Fibroblast of skin of left quadriceps (primary cell): ENCODE measurements at regions not wholly inside any gene's neighbourhood (a gene's known extent, or its start where the extent isn't known, plus 50 kb on each side); places are given as distances from the start of the nearest gene placed in this dataset.
"Not testable (repeated sequence)": the region's sequence is repeated elsewhere in the genome, so short reads cannot be mapped to it uniquely, and the experiment has no call there.

ENCODE experiments used
- DNase-seq, 2 experiments: peaks; one replicate each; pipeline ENCODE4 v3.0.0-alpha.2; 2013; ENCODE audit warnings: low read depth in 2 of 2

DNA sequence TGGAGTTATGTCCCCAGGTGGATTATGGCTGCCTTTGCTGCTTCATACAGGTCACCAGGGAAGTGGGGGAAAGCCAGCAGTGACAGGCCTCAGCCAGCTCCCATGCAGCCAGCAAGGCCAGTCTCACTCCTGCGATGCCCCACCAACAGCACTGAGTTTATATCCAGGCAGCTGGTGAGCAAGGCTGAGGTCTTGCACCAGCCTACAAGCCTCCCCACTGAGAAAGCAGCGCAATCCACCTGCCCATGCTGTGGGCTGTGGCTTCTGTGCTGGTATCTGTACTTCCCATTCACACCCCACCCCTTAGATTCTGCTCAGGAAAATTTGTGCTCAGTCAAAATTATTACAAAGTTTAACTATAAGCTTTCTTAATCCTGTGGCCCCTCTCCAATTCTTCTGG lies 153.5 kb downstream of the HHIP start:
- no peak for DNase-seq

DNA sequence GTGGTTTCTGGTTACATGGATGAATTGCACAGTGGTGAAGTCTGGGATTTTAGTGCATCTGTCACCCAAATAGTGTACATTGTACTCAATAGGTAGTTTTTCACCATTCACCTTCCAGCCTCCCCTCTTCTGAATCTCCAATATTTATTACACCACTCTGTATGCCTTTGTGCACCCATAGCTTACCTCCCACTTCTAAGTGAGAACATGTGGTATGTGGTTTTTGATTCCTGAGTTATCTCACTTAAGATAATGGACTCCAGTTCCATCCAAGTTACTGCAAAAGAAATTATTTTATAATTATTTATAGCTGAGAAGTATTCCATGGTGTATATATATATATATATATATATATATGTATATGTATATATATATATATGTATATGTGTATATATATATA lies 155.8 kb downstream of the HHIP start:
- no peak for DNase-seq

DNA sequence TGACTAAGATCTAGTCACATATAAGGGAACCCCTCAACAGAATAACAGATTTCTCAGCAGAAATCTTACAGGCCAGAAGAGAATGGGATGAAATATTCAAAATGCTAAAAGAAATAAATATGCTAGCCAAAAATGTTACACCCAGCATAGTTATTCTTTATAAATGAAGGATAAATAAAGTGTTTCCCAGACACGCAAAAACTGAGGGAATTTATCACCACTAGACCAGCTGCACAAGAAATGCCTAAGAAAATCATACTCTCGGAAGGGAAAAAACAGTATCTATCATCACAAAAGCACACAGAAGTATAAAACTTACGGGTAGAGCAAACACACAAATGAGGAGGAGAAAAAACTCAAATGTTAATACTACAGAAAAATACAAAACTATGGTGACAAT lies 162.1 kb downstream of the HHIP start:
- no peak for DNase-seq

DNA sequence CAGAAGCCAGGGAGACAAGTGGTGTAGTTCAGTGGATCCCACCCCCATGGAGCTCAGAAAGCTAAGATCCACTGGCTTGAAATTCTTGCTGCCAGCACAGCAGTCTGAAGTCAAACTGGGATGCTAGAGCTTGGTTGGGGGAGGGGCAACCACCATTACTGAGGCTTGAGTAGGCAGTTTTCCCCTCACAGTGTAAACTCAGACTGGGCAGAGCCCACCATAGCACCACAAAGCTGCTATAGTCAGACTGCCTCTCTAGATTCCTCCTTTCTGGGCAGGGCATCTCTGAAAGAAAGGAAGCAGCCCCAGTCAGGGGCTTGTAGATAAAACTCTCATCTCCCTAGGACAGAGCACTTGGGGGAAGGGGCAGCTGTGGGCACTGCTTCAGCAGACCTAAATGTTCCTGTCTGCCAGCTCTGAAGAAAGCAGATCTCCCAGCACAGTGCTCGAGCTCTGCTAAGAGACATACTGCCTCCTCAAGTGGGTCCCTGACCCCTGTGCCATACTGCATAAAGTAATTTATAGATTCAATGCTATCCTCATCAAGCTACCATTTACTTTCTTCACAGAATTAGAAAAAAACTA lies 163.2 kb downstream of the HHIP start:
- DNase-seq: no peak

DNA sequence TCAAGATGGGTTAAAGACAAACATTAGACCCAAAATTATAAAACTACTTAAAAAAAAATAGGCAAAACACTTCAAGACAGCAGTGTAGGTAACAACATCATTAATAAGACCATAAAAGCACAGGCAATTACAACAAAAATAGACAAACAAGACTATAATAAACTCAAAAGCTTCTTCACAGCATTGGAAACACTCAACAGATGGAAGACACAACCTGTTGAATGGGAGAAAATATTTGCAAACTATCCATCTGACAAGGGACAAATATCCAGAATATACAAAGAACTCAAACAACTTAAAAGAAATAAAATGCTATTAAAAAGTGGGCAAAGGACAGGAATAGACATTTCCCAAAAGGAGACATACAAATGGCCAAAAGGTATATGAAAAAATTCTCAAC lies 170.7 kb downstream of the HHIP start:
- DNase-seq: no peak

DNA sequence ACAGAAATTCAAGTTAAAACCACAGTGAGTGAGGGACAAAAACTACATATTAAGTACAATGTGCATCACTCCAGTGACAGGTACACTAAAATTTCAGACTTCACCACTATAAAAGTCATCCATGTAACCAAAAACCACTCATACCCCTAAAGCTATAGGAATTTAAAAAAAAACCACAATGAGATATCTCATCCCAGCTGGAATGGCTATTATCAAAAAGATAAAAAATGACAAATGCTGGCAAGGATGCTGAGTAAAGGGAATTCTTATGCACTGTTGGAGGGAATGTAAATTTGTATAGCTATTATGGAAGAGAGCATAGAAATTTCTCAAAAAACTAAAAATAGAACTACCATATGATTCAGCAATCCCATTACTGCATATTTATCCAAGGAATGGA lies 171.1 kb downstream of the HHIP start:
- DNase-seq: no peak

DNA sequence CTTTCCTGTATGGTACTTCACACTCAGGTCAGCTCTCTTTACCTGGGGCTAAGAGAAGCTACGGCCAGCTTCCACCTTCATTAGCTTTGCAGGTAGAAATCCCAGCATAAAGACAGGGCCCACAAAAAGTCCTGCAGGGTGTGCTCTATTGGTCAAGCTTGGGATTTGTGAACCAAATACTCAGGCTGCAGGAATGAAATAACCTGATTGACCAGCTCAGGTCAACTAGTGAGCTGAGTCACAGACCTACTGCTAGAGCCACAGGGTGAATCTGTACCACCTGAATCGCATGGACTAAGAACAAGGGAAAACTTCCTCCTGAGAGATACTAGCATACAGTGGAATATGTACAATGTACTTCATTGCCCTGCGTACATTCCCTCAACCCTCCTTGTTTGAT lies 172.2 kb downstream of the HHIP start:
- no peak for DNase-seq

DNA sequence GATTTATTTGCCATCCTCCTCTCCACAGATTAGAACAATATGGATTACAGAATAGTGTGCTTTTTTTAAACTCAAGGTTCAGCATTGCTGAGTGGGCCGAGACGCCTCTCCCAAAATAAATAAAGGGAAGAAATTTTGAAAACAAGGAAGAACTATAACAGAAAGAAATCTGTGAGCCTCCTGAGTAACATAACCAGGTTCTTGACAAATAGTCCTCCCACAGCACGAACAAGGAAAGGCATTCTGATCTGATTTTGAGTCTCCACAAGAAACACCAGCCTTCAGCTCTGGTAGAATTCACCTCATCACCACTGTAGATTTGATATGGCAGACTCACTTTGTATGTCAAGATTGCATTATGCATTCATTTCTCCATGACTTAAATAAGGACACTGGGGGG lies 173.6 kb downstream of the HHIP start:
- DNase-seq: no peak

DNA sequence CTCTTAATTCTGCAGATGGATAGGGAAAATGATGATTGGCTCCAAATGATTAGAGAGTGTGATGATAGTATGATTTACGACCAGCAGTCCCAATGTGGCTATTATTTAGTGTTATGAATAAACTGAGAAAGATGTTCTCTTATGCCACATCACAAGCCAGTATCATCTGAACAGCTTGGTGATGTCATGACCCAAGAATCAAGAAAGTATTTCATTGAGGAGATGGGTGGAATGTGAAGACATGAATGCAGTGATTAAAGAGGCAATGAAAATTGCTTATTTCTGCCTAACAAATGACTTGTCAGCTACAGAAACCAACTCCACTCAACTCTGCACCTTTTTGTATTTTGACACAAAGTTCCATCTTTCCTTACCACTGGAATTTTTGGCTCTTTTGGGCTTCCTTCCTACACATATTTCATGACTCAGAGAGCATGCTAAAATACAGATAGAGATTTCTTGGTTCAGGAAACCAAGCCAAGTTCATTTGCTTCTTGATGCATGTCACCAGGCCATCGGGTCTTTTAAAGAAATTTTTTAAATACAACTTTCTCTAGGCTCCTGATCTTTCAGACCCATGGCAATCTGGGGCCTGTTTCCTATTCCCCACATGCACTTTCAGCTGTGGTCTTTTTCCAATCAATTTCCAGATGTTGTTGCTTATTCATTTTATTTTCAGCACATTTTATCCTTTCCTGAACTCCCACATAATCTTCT lies 174.2 kb downstream of the HHIP start:
- peak; percentile 93 to 94 for DNase-seq

DNA sequence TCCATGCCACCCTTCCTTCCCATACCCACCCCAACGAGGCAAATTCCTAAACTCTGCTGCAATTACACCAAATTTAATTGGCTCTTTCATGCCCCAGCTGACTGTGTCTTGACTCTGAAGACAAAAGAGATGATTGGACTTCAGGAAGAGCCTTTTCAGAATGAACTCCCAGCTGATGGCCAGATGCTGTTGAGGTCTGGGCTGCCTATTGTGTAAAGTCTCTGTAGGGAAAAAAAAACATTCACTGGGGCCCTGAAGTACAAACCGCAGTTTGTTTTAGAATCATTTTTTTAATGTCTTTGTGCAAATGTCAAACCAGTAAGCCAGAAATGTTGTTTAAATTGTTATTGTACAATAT lies 174.8 kb downstream of the HHIP start:
- peak; percentile 72 to 78 for DNase-seq

DNA sequence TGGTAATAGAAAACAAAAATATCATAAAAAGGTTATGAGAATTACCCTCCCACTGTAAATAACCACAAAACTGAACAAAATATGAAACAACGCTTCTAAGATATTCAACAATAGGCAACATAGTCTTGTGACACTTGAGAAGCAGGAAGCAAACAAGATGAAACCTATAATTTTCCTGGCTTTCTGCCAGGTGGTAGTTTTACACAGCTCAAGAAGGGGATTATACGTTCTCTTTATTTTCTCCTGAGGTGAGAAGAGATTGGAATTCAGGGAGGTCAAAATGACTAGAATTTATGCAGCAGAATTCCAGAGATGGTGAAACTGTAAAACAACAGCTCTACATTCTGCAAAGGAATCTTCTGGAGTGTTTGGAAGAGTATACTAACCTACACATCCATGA lies 186.0 kb downstream of the HHIP start:
- no peak for DNase-seq

DNA sequence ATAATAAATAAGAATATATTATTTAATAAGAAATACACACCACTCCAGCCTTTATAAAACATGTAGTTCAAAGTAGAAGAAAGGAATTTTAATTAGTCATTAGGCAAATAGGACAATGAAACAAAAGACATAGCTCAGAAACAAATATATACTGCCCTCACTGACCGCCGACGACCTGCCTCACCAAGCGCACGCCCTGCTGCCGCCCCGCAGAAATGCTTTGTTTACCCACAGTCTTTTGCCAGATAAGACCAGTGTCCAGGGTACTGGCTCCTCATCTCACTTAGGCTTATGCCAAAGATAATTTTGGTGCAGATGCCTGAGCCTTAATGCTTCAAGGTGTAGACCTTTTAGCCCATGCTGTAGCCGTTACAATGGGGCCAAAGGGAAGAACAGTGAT lies 199.5 kb downstream of the HHIP start:
- DNase-seq: no peak

DNA sequence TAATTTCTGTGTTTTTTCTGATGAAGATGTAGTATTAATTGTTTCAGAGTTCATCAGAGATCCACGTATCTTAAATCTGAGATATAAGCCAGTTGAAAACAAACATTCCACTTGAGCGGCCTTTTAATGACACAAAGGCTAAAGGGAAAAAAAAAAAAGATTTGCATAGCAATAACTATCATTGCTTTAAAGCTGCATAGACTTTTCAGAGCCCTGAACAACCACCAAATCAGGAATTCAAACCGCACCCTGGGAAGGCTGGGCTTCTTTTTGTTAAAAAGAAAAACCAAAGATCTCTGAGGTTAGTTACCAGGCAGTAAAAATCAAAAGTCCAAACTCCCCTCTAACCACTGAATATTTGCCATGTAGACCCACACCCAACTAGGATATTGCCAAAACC lies 206.0 kb downstream of the HHIP start:
- no peak for DNase-seq

DNA sequence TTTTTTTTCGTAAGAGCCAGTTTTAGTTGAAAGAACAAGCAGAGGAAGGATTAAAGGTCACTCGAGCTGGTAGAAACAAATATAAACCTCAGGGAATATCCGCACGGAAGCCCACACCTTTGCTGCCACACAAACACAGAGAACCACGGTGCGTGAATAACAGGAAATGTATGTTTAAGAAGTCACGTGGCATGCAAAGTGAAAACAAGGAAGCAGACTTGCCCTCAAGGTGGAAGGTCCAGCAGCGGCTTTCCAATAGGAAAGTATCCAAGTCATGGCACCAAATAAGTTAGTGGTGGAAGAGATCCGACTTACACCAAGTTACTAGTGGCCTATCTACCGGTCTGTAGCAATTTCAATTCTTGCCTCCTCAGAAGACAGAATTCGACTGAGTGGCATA lies 215.5 kb downstream of the HHIP start:
- DNase-seq: no peak

DNA sequence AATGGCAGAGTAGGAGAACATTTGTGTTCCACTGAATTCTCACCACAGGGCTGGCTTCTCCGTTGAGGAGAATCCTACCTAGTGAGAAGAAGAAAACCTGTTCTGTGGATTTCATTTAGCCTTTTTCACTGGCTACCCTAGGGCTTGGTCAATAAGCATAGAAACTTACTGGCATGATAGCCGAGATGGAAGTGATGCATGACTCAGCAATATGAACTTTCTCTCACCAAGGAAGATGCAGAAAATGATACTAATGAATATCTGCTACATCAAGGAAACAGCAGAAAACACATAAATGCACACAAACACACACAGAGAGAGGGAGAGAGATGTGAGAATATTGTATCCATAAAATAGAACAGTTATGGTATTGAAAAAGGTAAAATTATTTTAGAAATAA lies 216.3 kb downstream of the HHIP start:
- no peak for DNase-seq

DNA sequence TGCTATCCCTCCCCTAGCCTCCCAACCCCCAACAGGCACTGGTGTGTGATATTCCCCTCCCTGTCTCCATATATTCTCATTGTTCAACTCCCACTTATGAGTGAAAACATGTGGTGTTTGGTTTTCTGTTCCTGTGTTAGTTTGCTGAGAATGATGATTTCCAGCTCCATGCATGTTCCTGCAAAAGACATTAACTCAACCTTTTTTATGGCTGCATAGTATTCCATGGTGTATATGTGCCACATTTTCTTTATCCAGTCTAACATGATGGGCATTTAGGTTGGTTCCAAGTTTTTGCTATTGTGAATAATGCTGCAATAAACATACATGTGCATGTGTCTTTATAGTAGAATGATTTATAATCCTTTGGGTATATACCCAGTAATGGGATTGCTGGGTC lies 218.9 kb downstream of the HHIP start:
- not testable (repeated sequence) for DNase-seq

DNA sequence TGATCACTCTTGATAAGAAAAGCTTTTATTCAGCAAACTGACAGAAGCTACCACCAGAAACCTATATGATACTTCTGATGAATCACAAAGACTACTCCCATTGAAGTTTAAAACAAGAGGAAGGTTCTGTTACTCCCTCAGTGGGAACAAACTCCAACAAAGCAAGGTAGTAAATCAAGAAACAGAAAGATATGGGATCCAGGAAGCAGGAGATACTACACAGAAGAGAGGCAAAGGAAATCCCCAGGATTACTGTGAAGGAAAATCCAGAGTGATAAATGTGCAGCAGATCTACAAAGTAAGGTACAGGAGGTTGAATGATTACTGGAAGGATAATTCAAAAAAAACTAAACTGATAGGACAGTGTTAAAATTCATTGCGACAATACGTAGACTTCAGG lies 222.4 kb downstream of the HHIP start:
- DNase-seq: no peak

DNA sequence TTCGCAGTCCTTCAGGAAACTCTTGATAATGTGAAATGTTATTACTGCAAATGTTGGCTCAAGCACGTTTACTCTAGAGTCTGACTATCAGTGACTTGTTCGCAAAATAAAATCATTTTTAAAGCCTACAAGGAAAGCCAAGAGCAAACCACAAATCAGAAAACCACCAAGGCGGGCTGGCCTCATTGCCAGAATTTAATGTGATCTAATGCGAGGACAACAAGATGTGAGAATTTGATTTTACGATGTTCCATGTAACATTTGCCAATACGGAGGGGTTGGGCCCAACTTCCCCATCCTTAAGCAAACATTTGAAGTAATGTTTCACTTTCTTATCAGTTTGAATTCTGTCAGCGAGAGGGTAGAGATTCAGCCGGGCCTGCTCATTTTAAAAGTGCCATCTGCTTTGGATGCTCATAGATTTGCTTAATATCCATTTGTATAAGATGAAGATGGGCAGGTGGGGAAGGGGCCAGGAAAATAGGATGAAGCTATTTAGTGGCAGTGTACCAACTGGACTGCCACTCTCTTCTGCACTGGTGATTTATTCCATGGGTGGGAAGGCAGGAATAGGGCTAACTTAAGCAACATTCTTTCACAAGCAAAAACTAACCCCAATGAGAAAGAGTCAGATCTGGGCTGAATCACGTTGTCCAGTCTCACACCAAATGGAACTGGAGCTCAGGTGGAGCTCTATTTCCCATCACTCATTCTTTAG lies 225.3 kb downstream of the ANAPC10 start:
- no peak for DNase-seq

DNA sequence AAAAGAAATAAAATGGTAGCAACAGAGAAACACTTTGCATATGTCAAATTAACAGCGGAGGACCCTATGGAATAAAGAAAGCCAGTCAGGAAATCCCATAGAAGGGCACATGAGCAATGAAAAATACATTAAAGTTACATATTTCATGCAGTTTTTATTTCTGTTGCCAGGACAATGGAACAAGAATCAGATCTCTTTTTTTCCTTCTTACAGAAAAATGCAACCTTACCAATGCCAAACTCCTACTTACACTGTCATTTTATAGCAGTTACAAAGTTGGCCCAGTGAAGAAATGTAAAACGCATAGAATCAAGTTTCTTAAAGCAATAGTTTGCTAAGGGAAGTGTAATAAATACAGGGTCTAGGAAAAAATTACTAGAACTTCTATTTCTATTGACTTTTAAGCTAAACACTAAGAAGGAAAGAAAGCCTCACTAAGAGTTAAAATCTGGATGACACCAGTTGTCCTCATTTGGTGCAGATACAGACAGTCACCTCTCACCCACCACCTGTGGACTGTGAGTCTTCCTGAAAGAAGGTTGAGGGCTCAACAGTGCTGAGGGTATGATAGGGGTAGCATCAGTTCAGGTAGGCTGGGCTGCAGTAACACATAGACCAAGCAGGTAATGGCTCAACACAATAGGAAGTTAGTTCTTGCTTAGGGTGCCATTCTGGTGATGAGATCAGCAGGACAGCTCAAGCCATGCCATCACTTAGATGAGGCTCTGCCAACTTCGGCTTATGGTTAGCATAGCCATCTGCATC lies 224.6 kb downstream of the ANAPC10 start:
- no peak for DNase-seq

DNA sequence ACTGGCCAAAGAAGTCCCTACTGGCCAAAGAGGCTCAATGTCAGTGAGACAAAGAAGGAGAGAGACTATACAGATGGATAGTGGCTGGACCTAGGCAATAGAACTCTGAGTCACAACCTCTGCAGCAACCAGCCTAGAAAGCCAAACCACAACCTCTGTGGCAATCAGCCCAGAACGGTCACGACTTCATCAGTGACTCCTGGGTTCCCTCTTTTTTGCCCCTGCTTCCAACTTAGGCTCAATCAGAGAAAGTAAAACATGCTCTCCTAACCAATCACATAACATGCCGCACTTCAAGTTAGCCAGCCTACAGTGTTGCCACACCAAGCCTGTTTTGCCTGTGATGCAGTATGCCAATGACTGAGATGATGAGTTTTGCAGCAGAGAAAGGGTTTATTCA lies 203.4 kb downstream of the ANAPC10 start:
- DNase-seq: peak in 1 of 2 experiments; percentile 4

DNA sequence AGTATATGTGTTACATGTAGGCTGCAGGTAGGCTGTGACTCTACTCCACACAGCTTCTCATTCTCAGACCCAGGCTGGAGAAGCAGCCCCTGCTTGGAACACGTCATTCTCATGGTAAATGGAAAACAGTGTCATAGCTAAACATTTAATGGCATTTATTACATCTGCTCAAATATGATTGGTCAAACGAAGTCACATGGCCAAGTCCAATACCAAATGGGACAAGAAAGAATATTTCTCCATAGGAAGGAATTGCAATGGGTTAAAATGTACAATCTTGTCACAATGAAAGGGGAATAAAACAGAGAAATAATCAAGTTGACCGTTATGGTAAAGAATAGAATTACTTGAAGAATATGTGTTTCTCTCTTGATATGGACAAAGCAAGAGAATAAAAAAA lies 198.6 kb downstream of the ANAPC10 start:
- no peak for DNase-seq

DNA sequence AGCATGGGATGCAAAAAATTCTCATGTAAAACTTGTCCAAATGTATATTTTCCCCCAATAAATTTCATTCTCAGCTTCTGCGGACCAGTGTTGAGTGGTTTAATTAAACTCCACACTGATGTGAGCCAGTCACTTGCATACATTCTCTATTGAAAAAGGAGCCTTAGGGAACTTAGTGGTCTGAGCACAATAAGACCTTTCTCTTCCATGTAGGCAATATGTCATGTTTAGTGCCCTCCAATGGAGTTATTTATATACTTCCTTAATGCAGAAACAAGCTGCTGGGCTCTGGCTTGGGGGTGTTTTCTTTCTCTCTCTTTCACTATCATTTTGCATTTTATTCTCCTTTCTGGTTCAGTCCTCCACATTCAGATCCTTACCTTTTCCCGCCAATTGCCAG lies 196.9 kb downstream of the ANAPC10 start:
- DNase-seq: no peak

DNA sequence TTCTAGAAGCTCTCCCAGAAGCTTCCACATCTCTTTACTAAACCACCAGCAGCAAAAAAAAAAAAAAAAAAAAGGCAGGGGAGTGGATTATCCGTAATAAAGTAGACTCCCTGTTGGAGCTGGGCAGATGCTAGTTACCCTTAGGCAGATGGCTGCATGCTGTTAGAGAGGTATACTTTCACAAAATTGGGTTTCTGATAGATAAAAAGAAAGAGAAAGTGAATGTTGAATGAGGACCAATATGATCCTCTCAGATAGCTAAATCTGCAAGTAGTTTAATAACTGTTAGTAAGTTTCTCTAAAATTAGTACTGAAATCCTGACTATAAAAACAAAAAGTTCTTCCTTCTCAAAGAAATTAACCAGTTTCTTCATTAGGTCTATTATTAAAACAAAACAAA lies 195.4 kb downstream of the ANAPC10 start:
- no peak for DNase-seq
